ENCODE measurements at regions not wholly inside any gene's neighbourhood (a gene's known extent, or its start where the extent isn't known, plus 50 kb on each side); places are given as distances from the start of the nearest gene placed in this dataset.

- no peak for TF ChIP-seq CTCF (IDR thresholded peaks at IDR 0.05)
- no peak for TF ChIP-seq POLR2A (IDR thresholded peaks at IDR 0.05)
Observed at GRCh38 chr16:86060381-86061317, 161.7 kb downstream of the IRF8 start.
